Body of pancreas (tissue), 4 donors: ENCODE measurements at regions not wholly inside any gene's neighbourhood (a gene's known extent, or its start where the extent isn't known, plus 50 kb on each side); places are given as distances from the start of the nearest gene placed in this dataset.

Experiments
- CTCF ChIP-seq, 7 experiments: fragments of 450-650 bp in 4 of 7; fragments of 200-600 bp in 3 of 7; sonication (generic) in 3 of 7; IDR thresholded peaks; one replicate each; pipeline ENCODE4 v1.5.1; 2016 to 2019; ENCODE audit warnings: antibody characterized with exemption in 7 of 7
- POLR2A ChIP-seq, 3 donors: fragments of 450-650 bp; IDR thresholded peaks; one replicate each; pipeline ENCODE4 v1.6.1; 2016; ENCODE audit warnings: antibody characterized with exemption in 3 of 3, mild to moderate bottlenecking in 2 of 3

- TF ChIP-seq CTCF (IDR thresholded peaks at IDR 0.05) (no peak), POLR2A (IDR thresholded peaks at IDR 0.05) (no peak)
These were observed 360.3 kb upstream of the ASIC2 start for GRCh38 chr17:33653399-33653788.
